BJ (cell line): ENCODE measurements at regions not wholly inside any gene's neighbourhood (a gene's known extent, or its start where the extent isn't known, plus 50 kb on each side); places are given as distances from the start of the nearest gene placed in this dataset.

Source experiments
- CTCF ChIA-PET: fragments of 350-600 bp; formaldehyde crosslinking; extraction: SDS; loops from one replicate; lab custom pipeline; 2021; ENCODE audit warnings: antibody characterized with exemption, inconsistent platforms; lab: Yijun Ruan, JAX
- POLR2A ChIA-PET: fragments of 300-600 bp; sonication (Branson Sonifier 250); formaldehyde crosslinking; extraction: SDS; loops from one replicate; lab custom pipeline; 2021; ENCODE audit warnings: antibody characterized with exemption; lab: Charles Lee
- DNase-seq: peaks from one replicate; pipeline ENCODE4 v3.0.0-alpha.2; 2011; ENCODE audit warnings: low read depth
- H3K27me3 ChIP-seq: 2 replicates; pipeline ENCODE4 v1.6.0; 2011; ENCODE audit warnings: low read length; ENCODE audit not compliant: control insufficient read depth, insufficient read depth
- H3K36me3 ChIP-seq: 2 replicates; pipeline ENCODE4 v1.5.1; 2011; ENCODE audit warnings: low read length; ENCODE audit not compliant: control insufficient read depth, insufficient read depth
- H3K4me3 ChIP-seq: 2 replicates; pipeline ENCODE4 v1.5.1; 2011; ENCODE audit warnings: low read depth, mild to moderate bottlenecking, control low read depth, low read length
- TF ChIP-seq, protein P1 (sequence below): IDR thresholded peaks from 2 replicates; pipeline ENCODE4 v1.5.1; 2011; ENCODE audit warnings: low read depth, mild to moderate bottlenecking, control low read depth, inconsistent platforms, low read length, moderate library complexity; ENCODE audit not compliant: insufficient read depth

DNA sequence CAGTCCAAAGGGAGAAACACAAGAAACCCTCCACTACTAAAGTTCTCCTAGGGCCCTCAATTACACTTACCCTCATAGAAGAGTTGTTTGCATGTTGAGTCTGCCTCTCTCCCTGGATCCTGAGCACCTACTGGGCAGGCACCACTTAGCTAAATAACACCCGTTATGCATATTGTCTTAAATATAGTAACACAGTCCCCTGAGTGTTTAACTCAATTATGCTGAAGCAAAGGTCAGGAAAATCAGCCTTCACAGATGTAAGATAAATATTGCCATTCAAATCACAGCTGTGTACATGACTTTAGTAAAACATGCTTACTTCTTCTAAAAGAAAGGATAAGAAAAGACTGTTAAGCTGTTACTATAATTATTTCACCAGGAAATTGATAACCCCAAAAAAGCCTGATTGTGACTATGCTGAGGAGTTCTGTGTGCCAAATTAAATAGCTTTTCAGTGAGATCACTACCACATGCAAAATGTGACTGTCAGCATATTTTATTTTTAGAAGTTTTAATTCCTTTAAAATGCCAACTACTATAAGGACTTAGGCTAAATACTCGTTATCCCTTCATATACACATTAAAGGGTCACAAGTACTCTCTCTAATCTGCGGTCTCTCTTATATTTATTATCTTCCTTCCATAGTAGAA lies 733.9 kb upstream of the PHF14 start:
- Histone ChIP-seq H3K36me3 (no peaks in the 10 kb centered on the region), H3K27me3 (no peaks in the 10 kb centered on the region), H3K4me3 (no peak overlapping the region)
- ChIA-PET CTCF (no interaction called here), POLR2A (no interaction called here)
- DNase-seq: no peak
- TF ChIP-seq, protein P1, sequence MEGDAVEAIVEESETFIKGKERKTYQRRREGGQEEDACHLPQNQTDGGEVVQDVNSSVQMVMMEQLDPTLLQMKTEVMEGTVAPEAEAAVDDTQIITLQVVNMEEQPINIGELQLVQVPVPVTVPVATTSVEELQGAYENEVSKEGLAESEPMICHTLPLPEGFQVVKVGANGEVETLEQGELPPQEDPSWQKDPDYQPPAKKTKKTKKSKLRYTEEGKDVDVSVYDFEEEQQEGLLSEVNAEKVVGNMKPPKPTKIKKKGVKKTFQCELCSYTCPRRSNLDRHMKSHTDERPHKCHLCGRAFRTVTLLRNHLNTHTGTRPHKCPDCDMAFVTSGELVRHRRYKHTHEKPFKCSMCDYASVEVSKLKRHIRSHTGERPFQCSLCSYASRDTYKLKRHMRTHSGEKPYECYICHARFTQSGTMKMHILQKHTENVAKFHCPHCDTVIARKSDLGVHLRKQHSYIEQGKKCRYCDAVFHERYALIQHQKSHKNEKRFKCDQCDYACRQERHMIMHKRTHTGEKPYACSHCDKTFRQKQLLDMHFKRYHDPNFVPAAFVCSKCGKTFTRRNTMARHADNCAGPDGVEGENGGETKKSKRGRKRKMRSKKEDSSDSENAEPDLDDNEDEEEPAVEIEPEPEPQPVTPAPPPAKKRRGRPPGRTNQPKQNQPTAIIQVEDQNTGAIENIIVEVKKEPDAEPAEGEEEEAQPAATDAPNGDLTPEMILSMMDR: no peak

DNA sequence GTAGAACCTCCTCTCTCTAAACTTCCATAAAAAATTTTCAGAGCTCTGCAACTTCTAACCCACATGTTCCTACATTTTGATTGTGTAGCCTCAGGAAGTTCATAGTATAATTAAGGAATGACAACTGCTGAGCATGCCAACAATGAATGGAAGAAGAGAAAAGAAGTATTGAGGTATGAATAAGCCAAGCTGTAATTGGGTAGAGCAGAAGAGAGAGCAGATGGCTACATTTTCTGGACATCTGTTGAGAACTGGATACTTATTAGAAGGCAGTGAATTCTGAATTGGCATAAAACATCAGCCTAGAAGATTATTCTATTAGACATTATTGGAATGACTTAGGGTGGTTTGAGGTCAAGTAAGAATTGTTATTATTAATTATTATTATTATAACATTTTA lies 728.3 kb upstream of the PHF14 start:
- CTCF ChIA-PET: interaction anchor here (0.6 kb wide), 1 partner anchor 605 kb away, joined by 3 read pairs; no protein-coding TSS in a partner anchor
- H3K4me3 ChIP-seq: no peak overlapping the region
- H3K36me3 ChIP-seq: no peaks in the 10 kb centered on the region
- H3K27me3 ChIP-seq: no peaks in the 10 kb centered on the region
- POLR2A ChIA-PET: no interaction called here
- DNase-seq: no peak
- TF ChIP-seq, protein P1: no peak

DNA sequence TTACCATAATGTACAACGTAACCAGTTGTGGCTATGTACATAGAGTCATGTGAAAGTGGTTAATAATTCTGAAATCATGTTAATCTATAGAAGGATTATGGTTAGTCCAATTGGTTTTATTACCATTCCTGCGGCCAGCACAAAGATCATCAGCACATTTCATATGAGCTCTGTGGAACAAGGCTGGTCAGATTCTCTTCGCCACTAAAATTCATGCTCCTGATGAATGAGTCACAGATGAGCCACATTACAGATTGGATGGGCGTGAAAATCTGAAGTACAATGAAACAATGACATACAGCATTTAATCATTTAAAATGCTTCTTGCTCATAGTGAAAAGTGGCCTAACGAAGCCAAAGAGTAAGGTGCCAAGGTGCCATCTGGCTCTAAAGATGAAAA lies 716.2 kb upstream of the PHF14 start:
- H3K27me3 ChIP-seq: no peaks in the 10 kb centered on the region
- ChIA-PET CTCF (no interaction called here), POLR2A (no interaction called here)
- DNase-seq: no peak
- no peaks in the 10 kb centered on the region for H3K36me3 ChIP-seq
- H3K4me3 ChIP-seq: no peak overlapping the region
- TF ChIP-seq, protein P1: no peak

DNA sequence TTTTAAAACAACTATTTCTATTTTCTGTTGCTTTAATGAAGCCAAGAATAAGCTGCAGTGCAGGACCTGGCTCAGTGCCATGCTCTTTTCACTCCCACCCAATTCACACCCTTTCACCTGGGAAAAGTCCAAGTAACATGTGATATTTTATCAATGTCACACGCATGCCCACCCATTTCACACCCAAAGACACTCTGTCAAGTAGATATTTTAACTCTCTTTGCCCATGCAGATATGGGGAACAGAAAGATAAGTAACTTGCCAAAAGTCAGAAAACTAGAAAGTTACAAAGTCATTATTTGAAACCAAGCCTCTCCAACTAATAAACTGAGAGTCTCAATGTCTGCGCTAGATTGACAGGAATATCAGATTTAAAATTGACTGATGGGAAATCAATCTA lies 706.7 kb upstream of the PHF14 start:
- H3K27me3 ChIP-seq: no peaks in the 10 kb centered on the region
- ChIA-PET CTCF (no interaction called here), POLR2A (no interaction called here)
- no peak overlapping the region for H3K4me3 ChIP-seq
- no peaks in the 10 kb centered on the region for H3K36me3 ChIP-seq
- TF ChIP-seq, protein P1: no peak
- DNase-seq: no peak

DNA sequence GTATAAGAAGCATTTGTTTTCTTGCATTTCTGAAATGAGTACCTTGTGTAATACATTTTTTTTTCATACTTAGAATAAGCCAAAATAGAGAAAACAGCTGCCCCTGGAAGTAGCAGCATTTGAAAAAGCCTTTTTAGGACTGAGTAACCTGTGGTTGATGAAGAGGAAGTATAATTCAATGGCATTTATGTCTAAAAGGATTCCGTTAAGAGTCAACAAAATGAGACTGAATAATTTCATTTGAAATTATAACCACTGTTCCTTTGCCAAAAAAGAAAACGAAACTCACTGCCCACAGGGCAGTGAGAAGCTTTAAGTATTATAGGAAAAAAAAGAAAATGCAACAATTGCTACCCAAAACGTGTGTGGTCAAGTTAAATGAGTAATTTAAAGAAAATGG lies 705.6 kb upstream of the PHF14 start:
- no peak for DNase-seq
- TF ChIP-seq, protein P1: no peak
- H3K27me3 ChIP-seq: no peaks in the 10 kb centered on the region
- CTCF ChIA-PET: no interaction called here
- POLR2A ChIA-PET: no interaction called here
- no peaks in the 10 kb centered on the region for H3K36me3 ChIP-seq
- no peak overlapping the region for H3K4me3 ChIP-seq
